ENCODE measurements at regions not wholly inside any gene's neighbourhood (a gene's known extent, or its start where the extent isn't known, plus 50 kb on each side); places are given as distances from the start of the nearest gene placed in this dataset.

- Histone ChIP-seq H3K4me1 (no peaks in the 10 kb centered on the region), H3K4me3 (no peak overlapping the region), H3K27me3 (no peaks in the 10 kb centered on the region), H3K36me3 (no peaks in the 10 kb centered on the region), H3K9me3 (no peaks in the 10 kb centered on the region), H3K27ac (no peak overlapping the region)
- intact Hi-C loops (cut with DNase I; ENCODE audit: low total_unique reads) = no loop called here
- TF ChIP-seq, protein P1, sequence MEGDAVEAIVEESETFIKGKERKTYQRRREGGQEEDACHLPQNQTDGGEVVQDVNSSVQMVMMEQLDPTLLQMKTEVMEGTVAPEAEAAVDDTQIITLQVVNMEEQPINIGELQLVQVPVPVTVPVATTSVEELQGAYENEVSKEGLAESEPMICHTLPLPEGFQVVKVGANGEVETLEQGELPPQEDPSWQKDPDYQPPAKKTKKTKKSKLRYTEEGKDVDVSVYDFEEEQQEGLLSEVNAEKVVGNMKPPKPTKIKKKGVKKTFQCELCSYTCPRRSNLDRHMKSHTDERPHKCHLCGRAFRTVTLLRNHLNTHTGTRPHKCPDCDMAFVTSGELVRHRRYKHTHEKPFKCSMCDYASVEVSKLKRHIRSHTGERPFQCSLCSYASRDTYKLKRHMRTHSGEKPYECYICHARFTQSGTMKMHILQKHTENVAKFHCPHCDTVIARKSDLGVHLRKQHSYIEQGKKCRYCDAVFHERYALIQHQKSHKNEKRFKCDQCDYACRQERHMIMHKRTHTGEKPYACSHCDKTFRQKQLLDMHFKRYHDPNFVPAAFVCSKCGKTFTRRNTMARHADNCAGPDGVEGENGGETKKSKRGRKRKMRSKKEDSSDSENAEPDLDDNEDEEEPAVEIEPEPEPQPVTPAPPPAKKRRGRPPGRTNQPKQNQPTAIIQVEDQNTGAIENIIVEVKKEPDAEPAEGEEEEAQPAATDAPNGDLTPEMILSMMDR (IDR thresholded peaks at IDR 0.05) = no peak
- TF ChIP-seq POLR2A (IDR thresholded peaks at IDR 0.05) = no peak
- DNase-seq = no peak
These were observed 89.0 kb upstream of the SCOC start for GRCh38 chr4:140284456-140284855.

DNA sequence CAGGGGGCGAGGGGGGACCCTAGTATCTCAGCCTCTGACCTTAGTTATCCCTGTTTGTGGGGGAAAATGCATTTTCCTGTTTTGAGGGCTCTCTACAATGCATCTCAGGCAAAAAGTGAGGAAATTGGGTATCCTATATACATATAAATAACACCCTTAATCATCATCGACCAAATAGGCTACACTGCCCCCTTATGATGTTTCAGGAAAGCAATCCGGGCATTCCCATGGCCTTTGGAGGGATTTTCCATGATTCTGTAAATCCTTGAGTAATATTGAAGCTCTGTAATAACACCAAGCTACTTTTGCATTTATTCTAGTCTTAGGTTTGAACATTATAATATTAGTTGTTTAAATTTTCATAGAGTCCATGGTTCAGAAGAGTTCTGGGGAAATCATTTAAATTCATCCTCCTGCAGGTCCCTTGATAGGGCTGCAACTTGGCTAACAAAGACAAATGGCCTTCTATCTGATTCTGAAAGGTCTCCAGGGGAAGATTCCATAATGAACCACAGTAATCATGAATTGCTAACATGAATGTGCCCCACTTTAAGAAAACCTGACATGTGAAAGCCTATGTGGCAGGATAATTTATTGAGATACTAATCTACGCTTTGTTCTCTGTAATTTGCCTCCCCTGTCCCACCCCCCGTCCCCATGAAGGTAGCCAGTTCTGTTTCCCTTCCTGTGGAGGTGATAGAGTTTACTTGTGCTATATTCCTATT lies 91.5 kb upstream of the SCOC start:
- intact Hi-C loops (cut with DNase I; ENCODE audit: low total_unique reads) = no loop called here
- no peak for DNase-seq
- H3K27ac ChIP-seq = no peak overlapping the region
- H3K36me3 ChIP-seq = no peaks in the 10 kb centered on the region
- TF ChIP-seq, protein P1 (IDR thresholded peaks at IDR 0.05) = peak in 1 of 4 experiments; percentile 6
- TF ChIP-seq POLR2A (IDR thresholded peaks at IDR 0.05) = no peak
- H3K4me1 ChIP-seq = no peaks in the 10 kb centered on the region
- no peaks in the 10 kb centered on the region for H3K27me3 ChIP-seq
- no peaks in the 10 kb centered on the region for H3K9me3 ChIP-seq
- H3K4me3 ChIP-seq = no peak overlapping the region

GRCh38 chr4:140277576-140277975 lies 95.9 kb upstream of the SCOC start:
- Histone ChIP-seq H3K27me3 (no peaks in the 10 kb centered on the region), H3K4me3 (no peak overlapping the region), H3K9me3 (no peaks in the 10 kb centered on the region), H3K36me3 (no peaks in the 10 kb centered on the region), H3K4me1 (no peaks in the 10 kb centered on the region), H3K27ac (no peak overlapping the region)
- no peak for DNase-seq
- TF ChIP-seq POLR2A (IDR thresholded peaks at IDR 0.05) = no peak
- TF ChIP-seq, protein P1 (IDR thresholded peaks at IDR 0.05) = no peak
- intact Hi-C loops (cut with DNase I; ENCODE audit: low total_unique reads) = no loop called here

DNA sequence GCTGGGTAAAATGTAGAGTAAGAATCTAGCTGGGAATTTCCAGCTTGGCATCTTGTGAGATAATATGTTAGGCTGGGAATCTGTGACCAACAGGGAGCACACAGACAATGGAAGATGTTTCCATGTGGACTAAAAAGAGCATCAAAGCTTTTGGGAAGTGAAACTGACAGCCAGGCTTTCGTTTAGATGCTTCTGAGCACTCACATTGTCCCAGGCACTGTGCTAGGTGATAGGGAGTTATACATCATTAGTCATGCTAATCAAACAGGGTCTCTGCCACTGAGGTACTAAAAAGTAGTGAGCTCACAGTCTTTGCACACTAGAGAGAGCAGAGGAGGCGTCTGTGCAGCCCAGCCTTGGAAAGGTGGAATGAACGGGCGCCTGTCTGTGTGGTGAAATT lies 101.9 kb upstream of the SCOC start:
- no peak overlapping the region for H3K4me3 ChIP-seq
- intact Hi-C loops (cut with DNase I; ENCODE audit: low total_unique reads) = no loop called here
- H3K9me3 ChIP-seq = no peaks in the 10 kb centered on the region
- no peaks in the 10 kb centered on the region for H3K27me3 ChIP-seq
- no peaks in the 10 kb centered on the region for H3K36me3 ChIP-seq
- DNase-seq = no peak
- no peak for TF ChIP-seq POLR2A (IDR thresholded peaks at IDR 0.05)
- TF ChIP-seq, protein P1 (IDR thresholded peaks at IDR 0.05) = no peak
- H3K27ac ChIP-seq = no peak overlapping the region
- H3K4me1 ChIP-seq = no peaks in the 10 kb centered on the region

DNA sequence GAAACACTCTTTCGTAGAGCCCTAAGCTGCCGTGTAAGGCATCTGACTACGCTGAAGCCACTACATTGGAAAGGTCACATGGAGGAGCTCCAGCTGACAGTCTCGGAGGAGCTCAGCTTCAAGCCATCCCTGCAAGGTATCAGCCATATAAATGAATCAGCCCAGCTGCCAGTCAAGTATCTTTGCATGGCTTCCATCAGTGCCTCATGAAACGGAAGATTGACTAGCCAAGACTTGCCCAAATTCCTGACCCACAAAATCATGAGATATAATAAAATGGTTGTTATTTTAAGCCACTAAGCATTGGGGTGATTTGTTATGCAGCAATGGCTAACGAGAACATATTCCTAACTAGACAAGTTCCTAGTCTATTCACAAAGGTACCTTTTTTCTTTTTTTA lies 104.1 kb upstream of the SCOC start:
- no peak for TF ChIP-seq POLR2A (IDR thresholded peaks at IDR 0.05)
- TF ChIP-seq, protein P1 (IDR thresholded peaks at IDR 0.05) = no peak
- H3K4me1 ChIP-seq = no peaks in the 10 kb centered on the region
- H3K27me3 ChIP-seq = no peaks in the 10 kb centered on the region
- H3K27ac ChIP-seq = no peak overlapping the region
- intact Hi-C loops (cut with DNase I; ENCODE audit: low total_unique reads) = no loop called here
- H3K9me3 ChIP-seq = no peaks in the 10 kb centered on the region
- no peak for DNase-seq
- no peaks in the 10 kb centered on the region for H3K36me3 ChIP-seq
- no peak overlapping the region for H3K4me3 ChIP-seq
